HG03039 (cell line): ENCODE measurements at regions not wholly inside any gene's neighbourhood (a gene's known extent, or its start where the extent isn't known, plus 50 kb on each side); places are given as distances from the start of the nearest gene placed in this dataset.

Experiments used
- ATAC-seq: cut with Tn5 transposase; IDR thresholded peaks from one replicate; pipeline ENCODE4 v1.9.1; 2021; ENCODE audit warnings: mild to moderate bottlenecking, moderate library complexity; ENCODE audit not compliant: unreplicated experiment

GRCh38 chr6:157755746-157756411 is 67.2 kb upstream of the SNX9 start:
- no peak for ATAC-seq

DNA sequence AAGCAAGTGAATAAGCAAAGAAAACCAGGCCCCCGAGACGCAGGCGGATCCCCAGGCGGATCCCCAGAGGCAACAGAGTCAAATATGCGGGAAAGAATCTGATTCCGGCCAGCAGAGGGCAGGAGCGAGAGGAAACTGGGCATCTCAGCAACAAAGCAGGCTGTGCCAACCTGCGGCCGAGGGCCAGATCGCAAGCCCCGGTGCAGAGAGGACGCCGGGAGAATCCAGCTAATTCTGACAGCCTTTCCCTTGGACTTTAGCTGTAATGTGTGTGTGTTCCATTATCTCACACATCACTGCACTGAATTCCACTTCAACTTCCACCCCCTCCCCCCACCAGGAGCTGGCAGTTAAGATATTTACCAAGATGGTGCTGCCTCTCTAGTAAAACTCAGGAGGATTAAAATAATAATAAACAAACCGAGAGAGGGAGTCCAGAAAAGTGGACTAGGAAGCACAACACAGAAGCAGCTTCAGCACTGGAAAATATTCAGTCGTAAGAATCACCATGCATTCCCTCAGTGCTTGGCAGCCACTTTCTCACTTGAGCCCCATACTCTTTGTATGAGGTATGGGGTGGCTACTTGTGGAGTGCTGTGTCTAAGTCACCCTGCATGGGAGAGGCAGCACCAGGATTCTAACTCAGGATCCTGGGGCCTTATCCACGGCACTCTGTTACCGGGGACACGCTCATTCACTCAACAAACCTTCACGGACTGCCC is 66.2 kb upstream of the SNX9 start:
- ATAC-seq, result no peak

DNA sequence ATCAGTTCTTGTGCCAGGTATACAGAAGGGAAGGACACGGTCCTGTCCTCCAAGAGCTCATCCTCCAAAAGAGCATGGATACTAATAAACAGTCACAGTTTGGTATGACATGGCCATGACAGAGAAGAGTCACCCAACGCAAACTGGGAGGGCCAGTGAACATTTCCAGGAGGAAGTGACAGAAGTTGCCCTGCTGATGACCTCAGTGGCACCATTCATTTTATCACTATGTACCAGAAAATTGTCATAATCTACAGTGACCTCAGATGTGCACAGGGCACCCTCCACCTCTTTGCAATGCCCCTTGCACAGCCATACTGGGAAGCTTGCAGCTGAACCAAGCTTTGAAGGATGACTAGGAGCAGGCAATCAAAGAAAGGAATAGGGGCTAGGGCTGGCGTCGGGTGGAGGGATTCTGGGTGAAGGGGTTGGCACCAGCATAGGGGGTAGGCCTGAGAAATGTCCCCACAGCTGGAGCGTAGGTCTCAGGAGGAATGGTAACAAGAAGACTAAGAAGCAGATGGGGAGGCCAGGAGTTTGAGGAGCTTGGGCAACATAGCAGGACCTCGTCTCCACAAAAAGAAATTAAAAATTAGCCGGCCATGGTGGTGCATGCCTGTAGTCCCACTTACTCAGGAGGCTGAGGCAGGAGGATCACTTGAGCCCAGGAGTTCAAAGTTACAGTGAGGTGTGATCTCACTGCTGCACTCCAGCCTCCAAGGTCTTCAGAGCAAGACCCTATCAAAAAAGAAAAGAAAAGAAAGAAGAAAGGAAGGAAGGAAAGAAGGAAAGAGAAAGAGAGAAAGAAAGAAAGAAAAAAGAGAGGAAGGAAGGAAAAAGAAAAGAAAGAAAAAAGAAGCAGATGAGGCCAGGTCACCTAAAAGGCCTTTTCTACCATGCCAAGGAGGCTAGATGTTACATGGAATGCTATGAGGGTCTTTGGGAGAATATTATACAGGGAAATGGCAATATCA is 65.3 kb upstream of the SNX9 start:
- ATAC-seq, result no peak

GRCh38 chr6:157758516-157759023 is 64.5 kb upstream of the SNX9 start:
- no peak for ATAC-seq

- no peak for ATAC-seq
These were observed 64.0 kb upstream of the SNX9 start for GRCh38 chr6:157759028-157759427.

GRCh38 chr6:157760137-157760536 is 62.9 kb upstream of the SNX9 start:
- ATAC-seq, result no peak

DNA sequence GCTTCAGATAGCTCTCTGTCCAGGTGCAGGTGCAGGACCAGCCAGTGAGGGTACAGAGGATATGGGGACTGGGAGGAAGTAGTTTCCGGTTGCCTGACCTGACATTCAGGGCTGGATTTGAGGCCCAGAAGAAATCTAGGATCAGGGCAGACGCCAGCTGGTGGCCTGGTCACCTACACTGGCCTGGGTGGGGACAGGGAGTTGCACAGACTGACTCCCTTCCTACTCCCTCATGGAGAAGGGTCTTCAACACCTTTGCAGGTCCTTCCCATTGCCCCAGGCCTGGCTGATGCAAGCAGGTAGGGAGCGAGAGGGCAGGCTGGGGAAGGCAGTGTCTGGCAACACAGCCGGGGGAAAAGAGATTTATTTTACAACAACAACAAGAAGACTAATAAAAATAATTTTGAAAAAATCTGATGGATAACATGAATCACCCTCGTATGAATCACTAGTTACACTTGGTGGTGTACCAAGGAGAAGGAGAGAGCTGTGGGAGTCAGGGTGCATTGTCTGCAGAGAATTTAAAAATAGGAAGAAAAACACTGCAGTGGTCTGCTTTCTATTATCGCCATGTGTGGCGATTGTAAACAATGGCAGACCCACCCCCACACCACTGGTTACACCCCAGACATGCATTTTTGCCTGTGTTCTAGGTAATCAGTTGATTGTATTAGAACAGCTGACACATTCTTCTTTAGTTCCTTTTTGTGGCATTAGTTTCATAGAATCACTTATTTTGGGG is 62.3 kb upstream of the SNX9 start:
- no peak for ATAC-seq

- peak; percentile 39 for ATAC-seq
These were observed 61.6 kb upstream of the SNX9 start for GRCh38 chr6:157761331-157761921.

DNA sequence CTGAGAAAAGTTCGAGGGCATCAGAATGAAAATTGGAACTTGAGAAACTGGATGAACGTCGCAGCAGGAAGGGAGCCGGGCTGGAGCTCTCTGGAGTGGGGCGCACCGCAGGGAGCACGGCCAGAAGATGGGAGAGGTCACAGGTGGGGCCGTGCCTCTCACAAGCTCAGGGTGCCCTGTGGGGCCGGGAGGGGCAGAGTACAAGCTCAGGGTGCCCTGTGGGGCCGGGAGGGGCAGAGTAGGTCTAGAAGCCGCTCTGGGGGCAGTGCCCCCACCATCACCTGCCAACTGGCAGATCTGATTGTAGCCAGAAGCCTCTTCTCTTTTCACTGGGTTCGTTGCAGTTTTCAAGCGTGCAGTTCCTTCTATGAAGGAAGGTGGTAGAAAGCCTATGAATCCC is 61.1 kb upstream of the SNX9 start:
- no peak for ATAC-seq

GRCh38 chr6:157762636-157763035 is 60.4 kb upstream of the SNX9 start:
- no peak for ATAC-seq

DNA sequence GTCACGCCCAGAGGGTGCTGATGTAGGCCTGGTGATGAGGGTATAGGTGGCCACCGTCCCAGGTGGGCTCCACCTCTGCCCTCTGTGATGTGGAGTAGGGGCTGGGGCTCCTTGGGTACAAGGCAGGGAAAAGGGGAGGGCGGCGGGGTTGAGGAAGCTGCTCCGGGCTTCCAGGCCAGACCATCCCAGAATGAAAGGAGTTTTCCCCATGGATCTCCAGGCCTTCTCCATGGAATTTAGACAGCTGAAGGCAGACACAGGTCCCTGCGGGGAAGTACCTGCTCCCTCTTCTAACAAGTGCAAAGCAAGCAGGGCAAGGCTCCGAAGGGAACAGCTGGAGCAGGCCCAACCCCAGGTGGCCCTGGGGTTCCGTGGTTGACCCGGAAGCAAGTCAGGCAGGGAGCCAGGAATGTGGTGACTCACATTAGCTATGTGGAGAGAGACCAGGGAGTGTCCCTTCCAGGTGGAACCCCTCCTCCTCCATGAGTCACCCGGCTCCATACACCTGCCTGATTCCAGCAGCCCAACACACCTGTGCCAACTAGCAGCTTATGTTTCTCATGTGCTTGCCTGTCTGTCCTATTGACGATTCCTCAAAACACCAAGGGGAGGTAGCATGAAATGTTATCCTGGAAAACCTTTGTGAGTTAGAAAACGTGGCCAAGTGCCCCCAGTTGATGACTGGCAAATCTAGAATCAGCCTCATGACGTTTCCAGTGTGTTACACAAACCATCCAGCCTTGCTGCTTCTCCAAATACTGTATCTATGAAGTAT is 59.7 kb upstream of the SNX9 start:
- no peak for ATAC-seq

DNA sequence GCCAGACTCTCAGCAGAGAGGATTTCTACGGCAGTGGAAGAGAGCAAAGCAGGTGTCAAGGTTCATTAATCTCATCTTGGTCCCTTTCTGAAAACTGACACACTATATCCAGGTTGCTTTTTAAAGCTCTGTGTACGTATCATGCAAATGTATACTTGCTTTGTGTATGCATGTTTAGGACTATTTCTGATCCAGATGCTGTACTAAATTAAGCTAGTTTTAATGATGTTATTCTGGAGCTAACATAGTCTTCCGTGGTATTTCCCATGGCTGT is 59.2 kb upstream of the SNX9 start:
- ATAC-seq, result no peak

GRCh38 chr6:157764178-157765068 is 58.6 kb upstream of the SNX9 start:
- peak; percentile 48 for ATAC-seq

DNA sequence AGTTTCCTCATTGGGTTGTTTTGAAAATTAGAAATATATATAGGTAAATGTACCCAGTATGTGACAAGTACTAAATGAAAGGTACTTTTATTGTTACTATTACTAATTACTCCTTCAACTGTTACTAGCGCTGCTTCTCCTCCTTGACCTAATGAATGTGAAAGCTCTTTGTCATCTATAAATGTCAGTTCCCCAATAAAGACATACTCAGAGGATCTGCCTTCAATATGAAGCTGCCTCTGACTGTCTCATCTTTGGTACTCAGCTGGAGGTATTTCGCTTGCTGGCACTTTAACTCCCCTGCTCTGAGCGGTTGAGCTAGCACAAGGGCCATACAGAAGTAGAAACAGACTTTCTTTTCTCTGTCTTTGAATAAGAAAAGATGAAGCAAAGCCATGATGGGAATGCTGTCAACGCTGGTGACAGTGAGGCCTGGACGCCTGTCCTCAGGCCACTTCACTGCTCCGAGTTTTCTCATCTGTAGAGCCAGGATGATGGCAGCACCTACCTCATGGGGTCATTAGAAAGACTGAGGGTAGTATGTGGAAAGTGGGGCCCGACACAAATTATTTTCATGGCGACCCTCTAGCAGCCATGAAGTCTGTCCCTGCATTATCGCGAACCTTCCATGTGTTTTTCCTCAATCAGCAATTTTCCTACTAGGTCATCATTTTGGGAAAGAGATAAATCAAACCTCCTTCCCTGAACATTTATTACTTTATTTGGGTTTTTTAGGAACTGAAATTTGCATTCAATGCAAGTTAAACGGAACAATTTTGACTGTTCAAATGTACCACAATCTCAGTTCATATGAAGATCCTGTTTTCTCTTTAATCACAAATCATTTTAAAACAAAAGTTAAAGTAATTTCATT is 55.9 kb upstream of the SNX9 start:
- ATAC-seq, result no peak

- no peak for ATAC-seq
These were observed 55.3 kb upstream of the SNX9 start for GRCh38 chr6:157767775-157768156.

DNA sequence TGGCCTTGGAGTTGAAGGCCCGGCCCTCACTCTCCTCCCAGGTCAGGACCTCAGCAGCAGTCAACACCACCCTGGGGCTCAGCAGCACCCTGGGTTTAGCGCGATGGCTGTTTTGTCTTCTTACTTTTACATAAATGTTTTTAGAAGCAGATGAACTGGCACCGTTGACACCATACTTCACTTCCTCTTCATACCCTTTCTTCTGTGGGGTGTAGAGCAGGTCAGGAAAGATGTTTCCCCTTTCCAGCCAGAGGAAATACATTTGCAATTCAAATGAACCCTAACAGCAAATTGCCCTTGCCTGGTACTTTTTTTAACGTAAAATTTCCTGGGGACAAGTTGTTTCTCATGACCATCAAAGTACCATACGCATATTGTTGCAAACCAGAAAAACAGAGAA is 54.7 kb upstream of the SNX9 start:
- no peak for ATAC-seq

- ATAC-seq, result no peak
These were observed 54.0 kb upstream of the SNX9 start for GRCh38 chr6:157768863-157769551.
